ENCODE measurements at regions not wholly inside any gene's neighbourhood (a gene's known extent, or its start where the extent isn't known, plus 50 kb on each side); places are given as distances from the start of the nearest gene placed in this dataset.

DNA sequence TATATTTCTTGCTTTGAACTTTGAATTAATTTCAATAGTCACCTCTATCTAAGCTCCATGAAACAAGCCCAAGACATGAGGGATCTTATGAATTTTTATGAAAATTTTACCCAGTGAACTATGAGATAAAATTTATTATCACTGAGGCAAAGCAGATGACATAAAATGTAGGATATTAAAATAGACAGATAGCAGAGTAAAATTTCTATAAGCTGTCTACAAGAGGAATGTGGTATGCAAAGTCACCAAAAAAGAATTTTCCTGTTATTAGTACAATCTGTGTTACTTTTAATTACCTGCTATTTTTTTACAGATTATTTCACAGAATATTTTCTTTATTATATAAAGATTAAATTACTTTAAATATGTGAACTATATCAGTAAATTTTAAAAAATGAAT, 2312.6 kb downstream of the PCDH9 start:
- Mint-ChIP-seq H3K27me3 (no peaks in the 10 kb centered on the region), H3K36me3 (no peaks in the 10 kb centered on the region), H3K27ac (no peak overlapping the region), H3K4me1 (no peaks in the 10 kb centered on the region), H3K4me3 (no peak overlapping the region), H3K9me3 (peaks cover 4 to 5% of the 10 kb centered on the region in 2 donors)
- no peak for DNase-seq
- ATAC-seq (replicated peaks) = no peak

DNA sequence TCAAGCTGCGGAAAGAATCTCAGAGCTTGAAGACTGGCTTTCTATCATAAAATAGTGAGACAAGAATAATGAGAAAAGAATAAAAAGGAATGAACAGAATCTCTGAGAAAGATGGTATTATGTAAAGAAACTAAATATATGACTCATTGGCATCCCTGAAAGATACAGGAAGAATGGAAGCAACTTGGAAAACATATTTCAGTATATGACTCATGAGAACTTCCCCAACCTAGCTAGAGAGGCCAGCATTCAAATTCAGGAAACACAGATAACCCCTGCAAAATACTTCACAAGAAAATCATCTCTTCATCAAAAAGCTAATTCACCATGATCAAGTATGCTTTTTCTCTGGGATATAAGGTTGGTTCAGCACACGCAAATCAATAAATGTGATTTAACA, 2318.0 kb downstream of the PCDH9 start:
- H3K9me3 Mint-ChIP-seq = peaks cover 4 to 5% of the 10 kb centered on the region in 2 donors
- H3K36me3 Mint-ChIP-seq = no peaks in the 10 kb centered on the region
- H3K4me3 Mint-ChIP-seq = no peak overlapping the region
- no peaks in the 10 kb centered on the region for H3K27me3 Mint-ChIP-seq
- no peak overlapping the region for H3K27ac Mint-ChIP-seq
- no peaks in the 10 kb centered on the region for H3K4me1 Mint-ChIP-seq
- ATAC-seq (replicated peaks) (no peak), DNase-seq (no peak)

- Mint-ChIP-seq H3K4me3 (no peak overlapping the region), H3K9me3 (peaks cover 5% of the 10 kb centered on the region in 2 donors), H3K27me3 (no peaks in the 10 kb centered on the region), H3K36me3 (no peaks in the 10 kb centered on the region), H3K4me1 (no peaks in the 10 kb centered on the region), H3K27ac (no peak overlapping the region)
- DNase-seq (no peak), ATAC-seq (replicated peaks) (no peak)
Measured at GRCh38 chr13:64910096-64910495, 2320.0 kb downstream of the PCDH9 start.

DNA sequence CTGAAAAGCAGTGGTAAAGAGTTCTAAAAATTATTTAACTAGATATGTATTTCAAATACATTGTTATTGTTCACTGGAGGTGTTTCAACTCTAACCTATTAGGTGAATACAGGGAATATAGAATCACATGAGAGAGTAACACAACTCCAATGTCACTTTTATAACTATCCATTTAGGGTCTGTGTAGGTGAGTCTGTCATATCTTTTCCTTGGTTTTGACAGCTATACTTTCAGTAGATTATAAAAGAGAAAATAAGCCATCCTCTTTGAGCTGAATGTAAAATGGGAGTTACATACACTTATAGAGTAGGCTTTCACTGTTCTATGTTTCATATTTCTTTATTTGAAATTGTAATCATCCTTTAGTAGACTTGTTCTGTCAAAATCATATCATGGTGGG, 2321.0 kb downstream of the PCDH9 start:
- ATAC-seq (replicated peaks) (no peak), DNase-seq (no peak)
- Mint-ChIP-seq H3K4me3 (no peak overlapping the region), H3K27me3 (no peaks in the 10 kb centered on the region), H3K9me3 (peaks cover 5% of the 10 kb centered on the region in 2 donors), H3K4me1 (no peaks in the 10 kb centered on the region), H3K36me3 (no peaks in the 10 kb centered on the region), H3K27ac (no peak overlapping the region)

DNA sequence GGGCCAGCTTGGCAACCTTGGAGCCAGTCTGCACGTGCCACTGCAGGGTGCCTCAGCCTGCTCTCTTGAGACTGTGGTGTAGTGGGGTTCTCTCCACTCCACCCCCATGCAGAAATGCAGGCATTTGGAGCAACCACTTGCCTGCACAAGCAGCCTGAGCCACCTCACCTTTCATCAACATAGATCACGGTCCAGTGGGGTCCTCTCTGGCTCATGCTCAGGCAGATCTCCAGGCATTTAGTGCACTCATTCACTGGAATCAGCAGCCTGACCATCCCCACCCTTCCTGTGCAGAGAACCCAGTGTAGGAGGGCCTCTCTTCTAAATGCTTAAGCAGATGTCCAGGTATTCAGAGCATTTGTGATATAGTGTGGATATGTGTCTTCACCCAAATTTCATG, 2330.1 kb downstream of the PCDH9 start:
- no peak overlapping the region for H3K27ac Mint-ChIP-seq
- H3K4me3 Mint-ChIP-seq = no peak overlapping the region

DNA sequence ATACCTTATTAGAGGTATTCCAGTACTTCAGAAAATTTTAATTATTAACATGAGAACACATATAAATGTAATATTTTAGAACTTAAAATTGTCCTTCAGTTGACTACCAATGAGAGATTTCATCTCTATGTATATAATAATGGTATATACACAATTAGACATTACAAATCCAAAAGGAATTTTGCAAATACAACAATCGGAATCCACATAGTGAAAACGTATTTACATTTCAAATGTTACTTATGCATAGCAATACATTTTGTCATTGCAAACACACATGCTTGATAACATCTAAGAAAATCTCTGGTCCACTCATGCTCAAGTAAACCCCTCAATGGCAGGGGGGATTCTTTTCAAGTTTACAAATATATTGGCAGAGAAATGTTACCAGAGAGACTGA, 2345.2 kb downstream of the PCDH9 start:
- H3K4me3 Mint-ChIP-seq = no peak overlapping the region
- no peaks in the 10 kb centered on the region for H3K4me1 Mint-ChIP-seq
- no peak overlapping the region for H3K27ac Mint-ChIP-seq
- no peaks in the 10 kb centered on the region for H3K36me3 Mint-ChIP-seq
- no peak for DNase-seq
- no peaks in the 10 kb centered on the region for H3K27me3 Mint-ChIP-seq
- ATAC-seq (replicated peaks) = no peak
- peaks cover 0 to 3% of the 10 kb centered on the region in 2 donors for H3K9me3 Mint-ChIP-seq

More for the DNA sequence above, 2330.1 kb downstream of the PCDH9 start:
- H3K36me3 Mint-ChIP-seq = no peaks in the 10 kb centered on the region
- peaks cover 0 to 7% of the 10 kb centered on the region in 2 donors for H3K9me3 Mint-ChIP-seq
- DNase-seq (no peak), ATAC-seq (replicated peaks) (no peak)
- no peaks in the 10 kb centered on the region for H3K4me1 Mint-ChIP-seq
- no peaks in the 10 kb centered on the region for H3K27me3 Mint-ChIP-seq

DNA sequence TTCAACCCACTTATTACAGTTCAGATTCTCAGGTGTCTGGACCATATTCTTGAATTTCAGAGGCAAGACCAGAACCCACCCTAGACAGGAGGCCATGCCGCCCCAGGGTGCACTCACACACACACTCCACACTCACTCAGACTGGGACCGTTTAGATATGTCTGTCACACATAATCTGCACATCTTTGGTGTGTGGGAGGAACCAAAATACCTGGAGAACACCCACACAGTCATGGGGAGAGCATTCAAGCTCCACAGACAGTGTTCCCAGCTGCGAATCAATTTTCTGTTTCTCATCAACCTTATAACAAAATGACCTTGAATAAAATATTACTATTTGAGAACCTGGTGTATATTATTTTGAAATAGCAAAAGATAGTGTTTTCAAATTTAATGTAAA, 2353.0 kb downstream of the PCDH9 start:
- H3K36me3 Mint-ChIP-seq = no peaks in the 10 kb centered on the region
- H3K4me1 Mint-ChIP-seq = no peaks in the 10 kb centered on the region
- H3K4me3 Mint-ChIP-seq = no peak overlapping the region
- no peak overlapping the region for H3K27ac Mint-ChIP-seq
- no peaks in the 10 kb centered on the region for H3K27me3 Mint-ChIP-seq
- DNase-seq = no peak
- ATAC-seq (replicated peaks) = no peak
- peaks cover 5 to 6% of the 10 kb centered on the region in 2 donors for H3K9me3 Mint-ChIP-seq

DNA sequence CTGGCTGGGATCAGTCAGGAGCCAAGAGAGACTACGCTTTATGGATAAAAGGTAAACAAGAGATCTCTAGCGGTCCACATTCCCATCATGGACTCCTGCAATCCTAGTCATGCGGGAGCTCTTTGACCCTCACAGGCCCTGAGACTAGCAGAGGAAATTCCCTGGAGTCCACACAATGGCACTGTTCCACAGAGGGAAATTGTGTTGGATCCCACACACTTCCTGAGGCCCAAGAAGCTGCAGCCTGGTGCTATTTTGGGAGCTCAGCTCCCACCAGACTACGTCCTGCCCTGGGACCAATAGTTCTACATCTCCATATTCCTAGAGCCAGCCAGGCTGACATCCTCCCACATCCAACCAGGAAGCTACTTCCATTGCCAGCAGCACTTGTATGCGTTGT, 2358.4 kb downstream of the PCDH9 start:
- H3K4me3 Mint-ChIP-seq = no peak overlapping the region
- no peaks in the 10 kb centered on the region for H3K4me1 Mint-ChIP-seq
- no peaks in the 10 kb centered on the region for H3K36me3 Mint-ChIP-seq
- no peak overlapping the region for H3K27ac Mint-ChIP-seq
- DNase-seq (no peak), ATAC-seq (replicated peaks) (no peak)
- no peaks in the 10 kb centered on the region for H3K27me3 Mint-ChIP-seq
- H3K9me3 Mint-ChIP-seq = peaks cover 6 to 7% of the 10 kb centered on the region in 2 donors

- no peak for ATAC-seq (replicated peaks)
- Mint-ChIP-seq H3K36me3 (no peaks in the 10 kb centered on the region), H3K27me3 (no peaks in the 10 kb centered on the region), H3K9me3 (peaks cover 6 to 7% of the 10 kb centered on the region in 2 donors), H3K27ac (no peak overlapping the region), H3K4me3 (no peak overlapping the region), H3K4me1 (no peaks in the 10 kb centered on the region)
- no peak for DNase-seq
Measured at GRCh38 chr13:64869539-64869938, 2360.6 kb downstream of the PCDH9 start.

DNA sequence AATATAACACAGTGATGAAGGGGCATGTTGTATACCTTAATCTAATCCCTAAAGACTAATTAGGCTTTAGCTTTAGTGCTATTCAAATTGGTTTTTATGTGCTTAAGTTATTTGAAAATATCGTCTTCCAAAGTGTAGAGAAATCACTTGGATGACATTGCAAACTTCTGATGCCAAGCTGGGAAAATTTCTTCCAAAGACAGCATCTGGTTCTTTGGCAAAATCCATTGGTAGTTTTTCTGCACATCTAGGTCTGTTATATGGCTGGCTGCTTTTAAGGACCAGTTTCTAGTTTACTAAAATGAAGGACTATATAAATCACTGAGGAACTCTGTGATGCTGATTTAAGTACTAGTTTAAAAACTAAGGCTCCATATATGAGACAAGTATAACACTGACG, 2362.3 kb downstream of the PCDH9 start:
- Mint-ChIP-seq H3K27me3 (no peaks in the 10 kb centered on the region), H3K27ac (no peak overlapping the region), H3K4me1 (no peaks in the 10 kb centered on the region), H3K4me3 (no peak overlapping the region), H3K9me3 (peaks cover 8 to 9% of the 10 kb centered on the region in 2 donors), H3K36me3 (no peaks in the 10 kb centered on the region)
- no peak for DNase-seq
- ATAC-seq (replicated peaks) = no peak

- Mint-ChIP-seq H3K36me3 (no peaks in the 10 kb centered on the region), H3K4me3 (no peak overlapping the region), H3K4me1 (no peaks in the 10 kb centered on the region), H3K9me3 (peaks cover 3 to 9% of the 10 kb centered on the region in 2 donors), H3K27me3 (no peaks in the 10 kb centered on the region), H3K27ac (no peak overlapping the region)
- DNase-seq = no peak
- ATAC-seq (replicated peaks) = no peak
Measured at GRCh38 chr13:64866331-64866730, 2363.8 kb downstream of the PCDH9 start.

DNA sequence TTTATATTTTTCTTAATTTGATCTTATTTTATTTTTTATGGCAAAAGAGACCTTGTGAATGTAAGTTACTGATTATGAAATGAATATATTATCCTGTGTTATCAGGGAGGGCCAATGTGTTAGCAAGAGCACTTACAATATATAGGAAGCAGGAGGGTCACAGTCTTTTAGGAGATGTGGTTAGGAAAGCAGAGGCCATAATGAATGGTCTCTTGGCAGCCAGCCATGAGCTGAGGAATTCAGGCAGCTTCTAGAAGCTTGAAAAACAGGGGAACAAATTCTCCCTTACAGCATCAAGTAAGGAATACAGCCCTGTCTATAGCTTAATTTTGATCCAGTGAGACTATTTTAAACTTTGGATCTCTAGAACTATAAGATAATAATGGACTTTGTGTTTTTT, 2374.6 kb downstream of the PCDH9 start:
- DNase-seq (no peak), ATAC-seq (replicated peaks) (no peak)
- Mint-ChIP-seq H3K27ac (no peak overlapping the region), H3K36me3 (no peaks in the 10 kb centered on the region), H3K4me3 (no peak overlapping the region), H3K27me3 (no peaks in the 10 kb centered on the region), H3K4me1 (no peaks in the 10 kb centered on the region), H3K9me3 (peaks cover 5 to 6% of the 10 kb centered on the region in 2 donors)

GRCh38 chr13:64850017-64850416, 2380.1 kb downstream of the PCDH9 start:
- Mint-ChIP-seq H3K27me3 (no peaks in the 10 kb centered on the region), H3K9me3 (peaks cover 2 to 3% of the 10 kb centered on the region in 2 donors), H3K4me1 (no peaks in the 10 kb centered on the region), H3K27ac (no peak overlapping the region), H3K36me3 (no peaks in the 10 kb centered on the region), H3K4me3 (no peak overlapping the region)
- ATAC-seq (replicated peaks) (no peak), DNase-seq (no peak)

DNA sequence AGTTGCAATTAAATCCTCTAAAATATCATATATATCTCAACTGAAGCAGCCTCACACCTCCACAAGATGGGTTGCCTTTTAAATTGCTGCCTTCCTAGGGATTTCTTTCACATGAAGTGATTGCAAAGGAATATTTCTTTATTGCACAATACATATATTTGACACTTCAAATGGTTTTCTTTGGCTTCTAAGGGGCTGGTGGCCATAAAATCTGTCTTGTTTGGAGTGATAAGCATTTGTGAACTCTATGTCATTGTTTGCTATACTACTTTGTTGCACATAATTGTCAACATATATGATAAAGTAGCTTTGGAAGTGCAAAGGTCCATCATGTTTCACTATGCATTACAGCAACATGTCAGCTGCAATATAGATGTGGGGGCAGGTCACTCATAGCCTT, 2380.9 kb downstream of the PCDH9 start:
- Mint-ChIP-seq H3K27me3 (no peaks in the 10 kb centered on the region), H3K27ac (no peak overlapping the region), H3K9me3 (peaks cover 0 to 3% of the 10 kb centered on the region in 2 donors), H3K4me3 (no peak overlapping the region), H3K4me1 (no peaks in the 10 kb centered on the region), H3K36me3 (no peaks in the 10 kb centered on the region)
- ATAC-seq (replicated peaks) (no peak), DNase-seq (no peak)

GRCh38 chr13:64847767-64848166, 2382.4 kb downstream of the PCDH9 start:
- no peak overlapping the region for H3K27ac Mint-ChIP-seq
- no peaks in the 10 kb centered on the region for H3K36me3 Mint-ChIP-seq
- no peak for DNase-seq
- H3K9me3 Mint-ChIP-seq = peaks cover 0 to 1% of the 10 kb centered on the region in 2 donors
- ATAC-seq (replicated peaks) = no peak
- no peak overlapping the region for H3K4me3 Mint-ChIP-seq
- no peaks in the 10 kb centered on the region for H3K4me1 Mint-ChIP-seq
- no peaks in the 10 kb centered on the region for H3K27me3 Mint-ChIP-seq

GRCh38 chr13:64845110-64845509, 2385.0 kb downstream of the PCDH9 start:
- ATAC-seq (replicated peaks) (no peak), DNase-seq (no peak)
- Mint-ChIP-seq H3K4me3 (no peak overlapping the region), H3K27me3 (no peaks in the 10 kb centered on the region), H3K36me3 (no peaks in the 10 kb centered on the region), H3K4me1 (no peaks in the 10 kb centered on the region), H3K27ac (no peak overlapping the region), H3K9me3 (peaks cover 0 to 1% of the 10 kb centered on the region in 2 donors)
